ENCODE measurements at regions not wholly inside any gene's neighbourhood (a gene's known extent, or its start where the extent isn't known, plus 50 kb on each side); places are given as distances from the start of the nearest gene placed in this dataset.
"Not testable (repeated sequence)": the region's sequence is repeated elsewhere in the genome, so short reads cannot be mapped to it uniquely, and the experiment has no call there.

GRCh38 chr3:191148131-191148530 lies 50.9 kb upstream of the OSTN start:
- DNase-seq, result no peak

- no peak for DNase-seq
Measured at GRCh38 chr3:191143224-191143623, 55.8 kb upstream of the OSTN start.

- no peak for DNase-seq
Measured at GRCh38 chr3:191141728-191142127, 57.3 kb upstream of the OSTN start.

GRCh38 chr3:191139736-191140135 lies 59.3 kb upstream of the OSTN start:
- DNase-seq, result no peak

DNA sequence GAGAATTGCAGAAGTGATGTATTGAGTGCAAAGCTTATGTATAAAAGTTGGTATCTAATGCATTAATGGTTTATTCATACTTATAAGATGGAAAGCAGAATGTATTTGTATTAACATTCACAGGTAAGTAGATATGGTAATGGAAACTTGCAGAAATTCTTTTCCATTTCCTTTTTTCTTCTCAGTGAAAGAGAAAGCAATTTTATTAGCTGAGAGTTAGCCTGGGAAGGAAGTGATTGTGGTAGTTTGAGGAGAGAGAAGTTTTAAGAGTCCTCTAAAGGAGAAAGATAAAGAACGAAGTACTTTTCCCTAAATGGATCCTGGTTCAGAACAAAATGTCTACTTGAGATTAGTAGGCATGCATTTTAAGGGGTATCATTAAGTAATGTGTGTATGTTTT lies 60.1 kb upstream of the OSTN start:
- DNase-seq, result no peak

- no peak for DNase-seq
Measured at GRCh38 chr3:191137708-191138107, 61.3 kb upstream of the OSTN start.

- DNase-seq, result no peak
Measured at GRCh38 chr3:191136347-191136746, 62.7 kb upstream of the OSTN start.

DNA sequence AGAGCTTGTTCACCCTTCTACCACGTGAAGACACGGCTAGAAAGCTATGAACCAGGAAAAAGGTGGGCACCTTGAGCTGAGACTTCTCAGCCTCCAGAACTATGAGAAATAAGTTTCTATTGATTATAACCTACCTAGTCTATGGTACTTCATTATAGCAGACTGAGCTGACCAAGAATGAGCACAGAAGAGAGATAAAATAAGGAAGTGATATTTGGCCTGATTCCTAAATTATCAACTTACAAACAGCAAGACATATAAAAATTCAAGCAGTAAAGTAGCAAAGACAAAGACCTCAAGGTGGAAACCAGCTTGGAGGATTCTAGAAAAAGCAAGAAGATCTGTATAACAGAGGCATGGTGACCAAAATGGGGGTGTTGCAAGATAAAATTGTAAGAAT lies 63.9 kb upstream of the OSTN start:
- DNase-seq, result no peak

DNA sequence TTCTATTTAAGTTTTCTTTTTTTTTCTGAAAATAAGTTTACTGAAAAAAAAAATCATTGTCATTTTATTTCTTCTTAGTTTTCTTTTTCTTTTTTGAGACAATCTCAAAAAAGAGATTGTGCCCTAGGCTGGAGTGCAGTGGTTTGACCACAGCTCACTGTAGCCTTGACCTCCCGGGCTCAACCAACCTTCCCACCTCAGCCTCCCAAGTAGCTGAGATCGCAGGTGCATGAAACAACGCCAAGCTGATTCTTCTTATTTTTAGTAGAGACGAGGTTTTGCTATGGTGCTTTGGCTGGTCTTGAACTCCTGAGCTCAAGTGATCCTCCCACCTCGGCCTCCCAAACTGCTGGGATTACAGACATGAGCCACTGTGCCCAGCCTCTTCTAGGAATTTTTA lies 65.7 kb upstream of the OSTN start:
- no peak for DNase-seq

GRCh38 chr3:191131305-191131704 lies 67.7 kb upstream of the OSTN start:
- DNase-seq, result no peak

- not testable (repeated sequence) for DNase-seq
Measured at GRCh38 chr3:191124891-191125290, 74.2 kb upstream of the OSTN start.

DNA sequence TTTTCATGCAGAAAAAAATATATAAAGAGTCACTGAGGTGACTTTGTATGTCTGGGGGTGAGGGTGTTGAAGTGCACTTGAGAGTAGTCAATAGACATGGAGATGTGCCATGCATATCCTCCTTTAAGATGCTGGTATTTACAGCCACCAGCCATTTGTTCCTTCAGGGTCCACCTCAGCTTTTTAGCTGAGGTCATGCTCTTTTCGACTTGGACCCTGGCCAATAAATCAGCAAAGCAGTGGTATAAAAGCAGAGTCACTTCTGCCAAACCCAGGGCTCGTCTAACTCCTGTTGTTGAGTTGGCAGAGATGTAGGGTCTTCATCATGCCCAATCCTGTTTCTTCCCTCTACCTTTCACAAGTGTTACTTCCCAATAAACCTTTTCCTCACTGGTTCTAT lies 75.1 kb upstream of the OSTN start:
- no peak for DNase-seq

- DNase-seq, result no peak
Measured at GRCh38 chr3:191123231-191123630, 75.8 kb upstream of the OSTN start.

DNA sequence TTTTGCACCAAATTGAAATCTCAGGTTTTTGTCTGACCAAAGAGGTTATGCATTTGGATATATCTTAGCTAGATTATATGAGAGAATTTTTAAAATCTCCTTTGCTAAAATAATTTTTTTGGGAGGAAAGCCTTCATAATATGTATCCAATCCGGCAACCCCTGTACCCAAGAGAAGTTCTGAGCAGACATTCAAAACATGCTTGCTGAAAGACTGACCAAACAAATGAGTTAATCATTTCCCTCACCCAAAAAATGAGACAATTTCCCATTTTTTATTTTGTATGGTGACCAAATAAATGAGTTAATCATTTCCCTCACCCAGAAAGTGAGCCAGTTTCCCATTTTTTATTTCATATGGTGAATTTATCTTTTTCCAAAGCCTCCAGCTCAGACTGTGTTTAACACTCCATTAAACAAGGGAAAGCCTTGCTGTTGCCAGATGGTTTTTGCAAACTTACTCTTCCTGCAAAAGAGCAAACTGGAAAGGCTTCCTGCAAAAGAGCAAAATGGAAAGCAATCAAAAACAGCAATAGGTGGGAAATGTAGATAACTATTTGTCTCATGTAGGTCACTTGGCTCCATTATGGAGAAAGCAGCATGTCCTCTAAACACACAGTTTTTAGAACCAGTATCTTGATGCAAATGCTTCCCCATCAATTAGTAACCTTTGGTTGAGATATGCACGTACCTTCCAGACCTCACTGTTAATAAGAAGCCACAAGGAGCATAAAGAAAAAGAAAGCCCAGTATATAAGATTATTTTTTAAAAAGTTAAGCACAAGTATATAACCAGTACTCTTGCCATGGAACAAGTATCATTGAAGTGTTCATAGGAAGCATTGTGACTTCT lies 78.4 kb upstream of the OSTN start:
- DNase-seq, result no peak

DNA sequence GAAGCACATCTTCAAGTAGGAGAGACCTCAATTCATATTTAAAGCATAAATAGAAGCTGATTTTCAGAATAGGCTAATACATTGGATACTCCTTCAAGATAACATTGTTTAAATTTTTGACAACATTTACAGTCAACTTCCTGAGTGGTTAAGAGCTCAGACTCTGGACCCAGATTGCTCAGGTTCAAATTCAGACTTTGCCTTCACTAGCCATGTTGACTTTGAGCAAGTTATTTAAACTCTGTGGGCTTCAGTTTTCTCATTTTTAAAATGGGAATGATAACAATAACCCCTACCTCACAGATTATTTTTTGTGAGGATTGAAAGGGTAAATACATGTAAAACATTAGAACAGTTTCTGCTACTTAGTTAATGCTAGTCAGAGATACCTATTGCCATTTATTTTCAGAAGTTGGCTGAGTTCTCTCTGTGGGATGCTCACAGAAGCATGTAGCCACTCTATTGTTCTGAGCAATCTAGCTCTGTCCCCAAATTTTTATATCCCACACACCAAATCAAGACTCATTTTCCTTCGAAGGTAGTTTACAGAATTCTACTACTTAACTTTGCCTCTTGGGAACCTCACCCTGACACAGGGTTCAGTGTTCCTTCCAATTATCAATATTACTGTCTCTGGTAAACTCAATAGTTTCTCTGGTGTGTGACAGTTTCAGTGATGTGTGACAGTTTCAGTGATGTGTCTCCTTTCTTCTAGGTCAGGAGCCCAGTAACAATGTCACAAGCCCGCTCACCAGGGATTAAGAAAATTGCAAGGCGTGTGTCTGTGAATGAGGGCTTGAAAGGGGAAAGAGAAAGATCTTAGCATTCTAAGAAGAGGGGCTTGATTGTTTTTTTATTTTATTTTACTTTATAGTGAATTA lies 79.4 kb upstream of the OSTN start:
- no peak for DNase-seq

GRCh38 chr3:191111722-191112121 lies 87.3 kb upstream of the OSTN start:
- no peak for DNase-seq

DNA sequence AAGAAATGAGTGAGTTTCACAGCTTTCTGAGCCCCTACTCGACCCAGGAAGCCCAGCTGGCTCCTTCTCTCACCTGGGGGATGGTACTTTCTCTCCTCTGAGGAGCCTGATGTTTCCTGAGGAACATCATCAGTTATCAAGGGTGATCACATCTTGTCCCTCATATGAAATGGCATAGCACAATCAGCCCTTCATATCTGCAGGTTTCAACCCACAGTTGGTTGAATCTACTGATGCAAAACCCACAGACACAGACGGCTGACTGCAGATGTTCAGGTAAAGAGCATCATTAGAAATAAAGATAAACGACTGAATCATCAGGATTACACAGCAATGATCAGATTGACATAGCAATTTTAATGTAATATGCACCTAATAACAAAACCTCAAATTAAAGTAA lies 93.6 kb upstream of the OSTN start:
- no peak for DNase-seq

GRCh38 chr3:191100516-191100915 lies 98.5 kb upstream of the OSTN start:
- no peak for DNase-seq

GRCh38 chr3:191094057-191094845 lies 104.8 kb upstream of the OSTN start:
- no peak for DNase-seq

DNA sequence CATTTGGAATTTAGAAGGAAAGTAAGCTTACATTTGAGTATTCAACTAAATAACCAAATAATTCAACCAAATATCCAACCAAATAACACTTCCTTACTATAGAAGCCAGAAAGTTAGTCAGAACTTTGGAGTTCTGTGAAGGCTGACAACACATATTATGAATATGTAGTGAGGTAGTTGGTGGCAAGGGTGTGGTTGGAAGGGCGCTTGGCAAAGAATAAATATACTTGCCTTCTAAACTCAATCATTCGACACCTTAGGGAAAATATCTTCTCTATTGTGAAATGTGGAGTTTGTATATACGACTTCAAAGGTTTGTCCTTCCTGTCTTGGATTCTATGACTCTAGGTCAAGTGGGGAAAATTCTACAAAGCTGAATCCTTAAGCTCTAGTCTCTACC lies 111.7 kb upstream of the OSTN start:
- DNase-seq, result no peak

DNA sequence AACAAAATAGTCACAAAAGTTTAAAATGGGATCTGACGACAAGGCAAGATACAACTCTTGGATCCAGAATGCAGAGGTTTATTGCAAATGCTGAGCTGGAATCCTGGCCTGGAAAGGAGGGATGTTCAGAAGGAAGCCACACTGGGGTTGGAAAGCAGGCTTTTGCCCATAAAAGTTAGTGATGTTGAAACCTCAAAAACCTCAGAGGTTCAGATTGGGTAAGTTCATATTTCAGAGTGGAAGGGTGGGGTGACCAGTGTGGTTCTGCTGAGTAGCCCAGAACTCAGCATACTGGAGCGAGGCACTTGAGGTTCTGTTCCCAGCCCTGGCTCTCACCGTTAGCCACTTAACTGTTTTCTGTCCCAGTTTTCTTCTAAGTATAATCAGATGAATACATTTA lies 114.0 kb upstream of the OSTN start:
- no peak for DNase-seq

GRCh38 chr3:191078913-191079312 lies 120.1 kb upstream of the OSTN start:
- not testable (repeated sequence) for DNase-seq

DNA sequence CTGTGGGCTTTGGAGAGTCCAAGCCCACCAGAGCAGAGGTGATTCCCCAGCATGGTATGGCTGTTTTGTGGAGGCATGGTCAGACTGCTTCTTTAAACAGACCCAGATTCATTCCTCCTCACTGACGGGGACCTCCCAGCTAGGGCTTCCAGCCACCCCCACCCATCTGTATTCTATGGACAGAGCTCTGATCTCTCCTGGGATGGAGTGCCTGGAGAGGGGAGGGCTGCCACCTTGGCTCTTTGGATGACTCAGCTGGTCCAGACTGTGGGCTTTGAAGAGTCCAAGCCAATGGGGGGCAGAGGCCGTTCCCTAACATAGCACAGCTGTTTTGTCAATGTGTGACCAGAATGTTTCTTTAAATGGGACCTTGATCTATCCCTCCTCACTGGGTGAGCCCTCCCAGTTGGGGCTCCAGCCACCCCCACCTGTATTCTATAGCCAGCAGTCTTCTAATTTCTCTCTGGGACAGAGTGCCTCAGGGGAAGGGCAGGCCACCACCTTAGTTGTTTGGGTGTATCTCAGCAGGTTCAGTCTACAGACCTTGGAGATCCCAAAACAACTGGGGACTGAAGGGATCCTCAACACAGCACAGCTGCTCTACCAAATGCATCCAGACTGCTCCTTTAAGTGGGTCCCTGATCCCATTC lies 122.0 kb upstream of the OSTN start:
- DNase-seq, result no peak
